KMS-11 (cell line): ENCODE measurements at regions not wholly inside any gene's neighbourhood (a gene's known extent, or its start where the extent isn't known, plus 50 kb on each side); places are given as distances from the start of the nearest gene placed in this dataset.

Experiments used
- H2AFZ ChIP-seq: fragments of 200-600 bp; sonication (generic); 2 replicates; pipeline ENCODE4 v1.6.1; 2016; ENCODE audit warnings: antibody characterized with exemption, mixed run types, low read depth
- H3K27ac ChIP-seq: fragments of 200-600 bp; sonication (generic); 2 replicates; pipeline ENCODE4 v1.6.1; 2016; ENCODE audit warnings: mild to moderate bottlenecking, mixed run types
- H3K27me3 ChIP-seq: fragments of 200-600 bp; sonication (generic); 2 replicates; pipeline ENCODE4 v1.6.1; 2017; ENCODE audit warnings: mild to moderate bottlenecking, low read depth, mixed run types, moderate library complexity; ENCODE audit not compliant: insufficient read depth
- H3K36me3 ChIP-seq: fragments of 200-600 bp; sonication (generic); 2 replicates; pipeline ENCODE4 v1.6.1; 2017; ENCODE audit warnings: mild to moderate bottlenecking, mixed run types; ENCODE audit not compliant: insufficient read depth
- H3K4me1 ChIP-seq: fragments of 200-600 bp; sonication (generic); 2 replicates; pipeline ENCODE4 v1.6.1; 2016; ENCODE audit warnings: mild to moderate bottlenecking, low read depth, mixed run types; ENCODE audit not compliant: poor library complexity, severe bottlenecking
- H3K4me2 ChIP-seq: fragments of 200-600 bp; sonication (generic); 2 replicates; pipeline ENCODE4 v1.7.0; 2016; ENCODE audit warnings: mild to moderate bottlenecking, mixed run types
- H3K4me3 ChIP-seq: fragments of 200-600 bp; sonication (generic); IDR thresholded peaks from 2 replicates; pipeline ENCODE4 v1.6.1; 2017; ENCODE audit warnings: low read depth, low read length, mixed read lengths; ENCODE audit not compliant: insufficient read depth
- H3K79me2 ChIP-seq: fragments of 200-600 bp; sonication (generic); 2 replicates; pipeline ENCODE4 v1.6.1; 2016; ENCODE audit warnings: low read depth, mixed run types; ENCODE audit not compliant: insufficient read depth
- H3K9ac ChIP-seq: fragments of 200-600 bp; sonication (generic); 2 replicates; pipeline ENCODE4 v1.6.1; 2016; ENCODE audit warnings: mild to moderate bottlenecking, mixed run types
- H4K20me1 ChIP-seq: fragments of 200-600 bp; sonication (generic); 2 replicates; pipeline ENCODE4 v1.6.1; 2016; ENCODE audit warnings: mild to moderate bottlenecking, mixed run types; ENCODE audit not compliant: insufficient read depth
- TF ChIP-seq, protein P1 (sequence below): fragments of 200-600 bp; sonication (generic); conservative IDR thresholded peaks from 2 replicates; pipeline ENCODE4 v1.6.1; 2017; ENCODE audit warnings: low read depth, mild to moderate bottlenecking, antibody characterized with exemption, low read length, moderate library complexity, mixed read lengths

- H3K27me3 ChIP-seq: no peaks in the 10 kb centered on the region
- H3K79me2 ChIP-seq: no peaks in the 10 kb centered on the region
- H4K20me1 ChIP-seq: no peaks in the 10 kb centered on the region
- H3K4me3 ChIP-seq: no peak overlapping the region
- H2AFZ ChIP-seq: no peak overlapping the region
- TF ChIP-seq, protein P1, sequence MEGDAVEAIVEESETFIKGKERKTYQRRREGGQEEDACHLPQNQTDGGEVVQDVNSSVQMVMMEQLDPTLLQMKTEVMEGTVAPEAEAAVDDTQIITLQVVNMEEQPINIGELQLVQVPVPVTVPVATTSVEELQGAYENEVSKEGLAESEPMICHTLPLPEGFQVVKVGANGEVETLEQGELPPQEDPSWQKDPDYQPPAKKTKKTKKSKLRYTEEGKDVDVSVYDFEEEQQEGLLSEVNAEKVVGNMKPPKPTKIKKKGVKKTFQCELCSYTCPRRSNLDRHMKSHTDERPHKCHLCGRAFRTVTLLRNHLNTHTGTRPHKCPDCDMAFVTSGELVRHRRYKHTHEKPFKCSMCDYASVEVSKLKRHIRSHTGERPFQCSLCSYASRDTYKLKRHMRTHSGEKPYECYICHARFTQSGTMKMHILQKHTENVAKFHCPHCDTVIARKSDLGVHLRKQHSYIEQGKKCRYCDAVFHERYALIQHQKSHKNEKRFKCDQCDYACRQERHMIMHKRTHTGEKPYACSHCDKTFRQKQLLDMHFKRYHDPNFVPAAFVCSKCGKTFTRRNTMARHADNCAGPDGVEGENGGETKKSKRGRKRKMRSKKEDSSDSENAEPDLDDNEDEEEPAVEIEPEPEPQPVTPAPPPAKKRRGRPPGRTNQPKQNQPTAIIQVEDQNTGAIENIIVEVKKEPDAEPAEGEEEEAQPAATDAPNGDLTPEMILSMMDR: no peak
- no peaks in the 10 kb centered on the region for H3K4me1 ChIP-seq
- H3K9ac ChIP-seq: no peak overlapping the region
- H3K4me2 ChIP-seq: no peak overlapping the region
- no peak overlapping the region for H3K27ac ChIP-seq
- H3K36me3 ChIP-seq: no peaks in the 10 kb centered on the region
These were observed 187.6 kb upstream of the PRMT6 start for GRCh38 chr1:106868828-106869227.

GRCh38 chr1:106875622-106876021, 180.9 kb upstream of the PRMT6 start:
- H3K9ac ChIP-seq: no peak overlapping the region
- no peak overlapping the region for H2AFZ ChIP-seq

DNA sequence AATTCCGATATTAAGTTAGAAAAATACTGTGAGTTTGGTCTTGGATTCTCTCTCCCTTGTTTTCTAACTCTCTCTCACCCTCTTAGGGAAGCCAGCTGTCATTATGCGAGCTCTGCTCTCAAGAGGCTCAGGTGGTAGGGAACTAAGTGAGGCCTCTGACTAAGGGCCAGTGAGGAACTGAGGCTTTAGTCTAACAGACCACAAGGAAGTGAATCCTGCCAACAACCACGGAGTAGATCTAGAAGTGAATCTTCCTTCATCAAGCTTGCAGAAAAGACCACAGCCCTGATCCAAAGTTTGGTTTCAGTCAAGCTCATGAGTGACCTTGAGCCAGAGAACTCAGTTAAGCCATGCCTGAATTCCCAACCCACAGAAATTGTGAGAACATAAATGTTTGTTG, 180.1 kb upstream of the PRMT6 start:
- Histone ChIP-seq H3K27ac (no peak overlapping the region), H3K36me3 (no peaks in the 10 kb centered on the region), H3K27me3 (no peaks in the 10 kb centered on the region), H2AFZ (no peak overlapping the region), H3K9ac (no peak overlapping the region), H3K4me1 (no peaks in the 10 kb centered on the region), H3K4me3 (no peak overlapping the region), H4K20me1 (no peaks in the 10 kb centered on the region), H3K4me2 (no peak overlapping the region), H3K79me2 (no peaks in the 10 kb centered on the region)
- TF ChIP-seq, protein P1: no peak

More at GRCh38 chr1:106875622-106876021, 180.9 kb upstream of the PRMT6 start:
- Histone ChIP-seq H3K4me3 (no peak overlapping the region), H3K79me2 (no peaks in the 10 kb centered on the region), H3K4me2 (no peak overlapping the region), H3K36me3 (no peaks in the 10 kb centered on the region), H3K27me3 (no peaks in the 10 kb centered on the region), H3K27ac (no peak overlapping the region), H4K20me1 (no peaks in the 10 kb centered on the region), H3K4me1 (no peaks in the 10 kb centered on the region)
- TF ChIP-seq, protein P1: no peak

- H3K4me1 ChIP-seq: no peaks in the 10 kb centered on the region
- H3K79me2 ChIP-seq: no peaks in the 10 kb centered on the region
- no peak overlapping the region for H3K4me2 ChIP-seq
- H3K36me3 ChIP-seq: no peaks in the 10 kb centered on the region
- H3K27ac ChIP-seq: no peak overlapping the region
- H3K9ac ChIP-seq: no peak overlapping the region
- H3K4me3 ChIP-seq: no peak overlapping the region
- H4K20me1 ChIP-seq: no peaks in the 10 kb centered on the region
- no peak overlapping the region for H2AFZ ChIP-seq
- TF ChIP-seq, protein P1: no peak
- H3K27me3 ChIP-seq: no peaks in the 10 kb centered on the region
These were observed 176.9 kb upstream of the PRMT6 start for GRCh38 chr1:106879538-106879937.
